Tibial nerve (tissue), 4 donors: ENCODE measurements at regions not wholly inside any gene's neighbourhood (a gene's known extent, or its start where the extent isn't known, plus 50 kb on each side); places are given as distances from the start of the nearest gene placed in this dataset.

Experiments used
- CTCF ChIP-seq, 5 experiments: fragments of 200-600 bp in 3 of 5; fragments of 450-650 bp in 2 of 5; sonication (generic) in 3 of 5; IDR thresholded peaks; one replicate each; pipeline ENCODE4 v1.5.1; 2016 to 2019; ENCODE audit warnings: antibody characterized with exemption in 5 of 5, mild to moderate bottlenecking in 3 of 5, moderate library complexity in 2 of 5
- EP300 ChIP-seq, 2 donors: sonication (generic); formaldehyde crosslinking; IDR thresholded peaks; one replicate each; pipeline ENCODE4 v1.6.1; 2017; ENCODE audit warnings: antibody characterized with exemption in 2 of 2, mild to moderate bottlenecking in 1 of 2
- POLR2A ChIP-seq, 2 donors: fragments of 450-650 bp; IDR thresholded peaks; one replicate each; pipeline ENCODE4 v1.6.1; 2017; ENCODE audit warnings: antibody characterized with exemption in 2 of 2, mild to moderate bottlenecking in 2 of 2, moderate library complexity in 2 of 2

- no peak for TF ChIP-seq EP300 (IDR thresholded peaks at IDR 0.05)
- no peak for TF ChIP-seq CTCF (IDR thresholded peaks at IDR 0.05)
- no peak for TF ChIP-seq POLR2A (IDR thresholded peaks at IDR 0.05)
Measured at GRCh38 chr16:48909231-48909630, 299.3 kb upstream of the N4BP1 start.
